ENCODE measurements at regions not wholly inside any gene's neighbourhood (a gene's known extent, or its start where the extent isn't known, plus 50 kb on each side); places are given as distances from the start of the nearest gene placed in this dataset.
A peak's percentile ranks its signal among the peaks of the same experiment; 100 is the strongest.

DNA sequence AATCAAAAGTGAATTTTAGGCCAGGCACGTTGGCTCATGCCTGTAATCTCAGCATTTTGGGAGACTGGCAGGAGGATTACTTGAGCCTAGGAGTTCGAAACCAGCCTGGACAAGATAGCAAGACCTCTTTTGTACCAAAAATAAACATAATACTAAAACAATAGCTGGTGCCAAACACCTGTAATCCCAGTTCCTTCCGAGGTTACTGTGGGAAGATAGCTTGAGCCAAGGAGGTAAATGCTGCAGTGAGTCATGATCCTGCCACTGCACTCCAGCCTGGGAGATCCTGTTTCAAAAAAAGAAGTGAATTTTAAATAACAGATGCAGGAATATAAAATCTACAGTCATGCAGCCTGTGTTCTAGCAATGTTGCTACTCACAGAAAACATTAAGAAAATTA lies 488.3 kb downstream of the PPARGC1A start:
- no peak for DNase-seq (ENCODE audit: low read depth in 2 of 2)

DNA sequence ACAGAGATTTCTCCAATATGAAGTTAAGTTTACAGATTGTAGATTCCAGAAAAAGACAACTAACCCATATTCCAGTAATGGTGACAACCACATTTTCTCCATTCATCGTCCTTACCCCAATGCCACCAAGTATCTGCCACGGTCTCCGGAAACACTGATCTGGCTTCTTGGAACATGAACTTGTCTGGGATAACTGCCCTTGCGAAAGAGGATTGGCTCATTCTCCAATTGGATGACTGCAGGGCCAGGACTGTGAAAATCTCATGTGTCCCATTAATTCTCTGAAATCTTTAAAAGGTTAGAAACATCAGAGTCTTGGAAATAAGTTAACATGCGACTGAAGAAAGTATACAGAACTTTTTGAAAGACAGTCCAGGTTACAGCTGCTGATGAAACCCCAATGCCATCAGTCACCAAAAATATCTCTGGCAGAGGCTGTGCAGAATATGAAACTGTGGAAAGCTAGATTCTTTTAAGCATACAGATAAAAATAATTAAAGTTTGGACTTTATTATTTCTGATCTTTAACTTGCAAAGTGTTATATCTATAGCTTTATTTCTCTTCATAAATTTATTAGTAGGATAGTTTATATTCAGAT lies 496.9 kb downstream of the PPARGC1A start:
- no peak for DNase-seq (ENCODE audit: low read depth in 2 of 2)

DNA sequence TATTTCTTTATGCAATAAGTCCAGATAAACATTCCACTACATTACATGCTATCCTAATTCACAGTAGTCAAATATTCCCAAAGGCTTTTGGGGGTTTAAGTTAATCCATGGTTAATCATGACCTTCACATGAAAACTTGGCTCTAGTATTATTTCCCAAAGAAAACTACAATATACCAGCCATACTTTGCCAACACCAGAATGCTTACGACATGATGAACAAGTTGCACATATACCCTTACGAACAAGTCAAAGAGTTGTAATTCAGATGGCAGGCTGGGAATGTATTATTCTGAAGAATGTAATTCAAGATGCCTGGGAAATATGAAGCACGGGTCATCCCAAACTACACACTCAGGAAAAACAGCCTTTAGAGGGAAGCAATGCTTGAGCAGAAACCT lies 499.6 kb downstream of the PPARGC1A start:
- no peak for DNase-seq (ENCODE audit: low read depth in 2 of 2)

DNA sequence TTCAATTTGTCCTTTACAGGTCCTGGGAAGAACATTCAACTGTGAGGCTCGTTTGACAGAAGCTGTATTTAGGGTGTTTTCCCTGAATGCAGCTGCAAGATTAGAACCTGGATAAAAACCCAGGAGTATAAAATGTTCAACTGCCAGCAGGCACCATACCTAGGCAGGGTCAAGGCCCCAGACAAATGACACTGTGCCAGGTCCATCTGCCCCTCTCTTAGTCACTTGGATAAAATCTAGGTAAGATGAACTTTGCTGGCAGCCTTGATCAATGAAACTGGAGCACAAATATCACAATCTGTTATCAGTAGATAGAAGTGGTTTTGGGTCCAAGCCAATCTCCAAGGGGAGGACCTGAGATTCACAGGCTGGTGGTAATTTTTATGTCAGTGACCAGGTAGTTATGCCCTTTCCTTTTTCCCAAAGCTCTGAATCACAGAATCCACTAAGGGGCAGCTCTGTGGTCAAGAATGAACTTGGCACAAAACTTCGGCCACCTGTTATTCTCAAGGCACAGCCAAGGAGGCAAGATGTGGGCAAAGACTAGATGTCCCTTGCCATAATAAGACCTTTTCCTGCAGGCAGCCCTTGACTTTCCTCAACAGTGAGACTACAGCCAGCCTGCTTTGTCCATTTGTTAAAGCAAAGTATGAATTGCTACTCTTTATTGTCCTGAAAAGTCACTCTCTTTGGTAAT lies 501.0 kb downstream of the PPARGC1A start:
- DNase-seq (ENCODE audit: low read depth in 2 of 2) = no peak

DNA sequence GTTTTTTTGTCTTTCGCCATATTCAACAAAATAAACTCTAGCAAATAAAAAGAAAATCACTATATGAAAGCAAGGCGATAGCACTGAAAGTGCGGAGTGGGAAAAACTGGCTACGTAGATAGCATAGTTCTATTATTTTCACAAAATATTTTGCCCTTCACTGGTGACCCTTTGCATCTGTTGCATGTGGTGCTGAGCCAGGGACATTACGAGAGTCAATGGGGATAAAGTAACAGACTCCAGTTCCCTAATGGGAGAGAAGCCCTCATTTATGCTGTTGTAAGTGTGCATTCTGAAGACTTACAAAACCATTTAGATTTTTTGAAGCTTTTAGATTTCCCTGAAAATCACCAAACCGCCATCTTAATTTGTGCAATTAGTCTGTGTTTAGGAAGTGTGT lies 501.6 kb downstream of the PPARGC1A start:
- DNase-seq (ENCODE audit: low read depth in 2 of 2) = no peak

DNA sequence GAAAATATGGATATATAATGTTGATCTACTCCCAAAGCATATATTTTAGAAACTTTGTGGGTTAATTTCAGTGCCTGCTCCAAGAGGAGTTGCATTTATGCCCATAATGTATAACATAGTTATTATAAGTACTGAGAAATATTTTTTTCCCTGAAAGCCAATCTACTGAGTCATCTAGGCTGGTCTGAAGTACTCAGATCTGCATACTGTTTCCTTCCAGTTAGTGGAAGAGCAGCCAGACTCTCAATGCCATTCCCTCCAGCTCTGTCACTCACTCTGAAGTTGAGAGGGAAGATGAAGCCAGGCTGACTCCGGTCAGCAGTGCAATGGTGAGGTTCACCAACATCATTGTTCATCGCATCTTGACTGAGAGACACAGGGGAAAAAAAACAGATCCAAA lies 505.1 kb downstream of the PPARGC1A start:
- DNase-seq (ENCODE audit: low read depth in 2 of 2) = no peak

DNA sequence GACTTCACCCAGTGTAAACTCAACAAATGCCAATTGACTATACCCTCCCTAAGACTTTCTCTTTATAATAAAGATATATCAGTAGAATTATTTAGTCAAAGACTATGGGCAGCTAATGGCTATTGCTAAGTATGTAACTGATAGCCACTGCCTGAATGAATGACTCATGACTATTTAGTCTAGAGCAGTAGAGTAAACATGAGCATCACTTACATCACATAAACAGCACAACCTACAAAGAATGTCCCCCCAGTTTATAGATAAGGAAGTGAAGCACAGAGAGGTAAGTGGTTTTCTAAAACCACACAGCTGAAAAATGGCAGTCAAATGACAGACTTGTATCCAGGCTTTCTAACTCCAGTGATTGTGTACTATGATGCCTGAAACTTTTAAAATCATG lies 507.0 kb downstream of the PPARGC1A start:
- DNase-seq (ENCODE audit: low read depth in 2 of 2) = no peak

DNA sequence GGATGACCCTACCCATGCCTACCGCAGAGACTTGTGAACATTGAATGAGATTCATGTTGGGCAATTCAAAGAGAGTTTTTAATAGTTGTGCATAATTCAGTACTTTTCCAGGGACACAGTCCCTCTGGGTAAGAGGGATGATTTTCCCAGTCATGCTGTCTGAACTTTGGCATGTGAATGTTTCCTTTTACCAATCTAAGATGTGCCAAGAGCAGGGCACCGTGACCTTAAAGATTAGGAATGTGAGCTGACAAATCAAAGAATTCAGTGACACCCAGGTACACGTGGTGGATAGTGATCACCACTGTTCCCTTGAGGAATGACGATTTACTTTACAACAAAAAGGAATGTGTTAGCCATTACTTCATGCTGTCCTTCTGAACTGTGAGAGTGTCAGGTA lies 515.6 kb downstream of the PPARGC1A start:
- DNase-seq (ENCODE audit: low read depth in 2 of 2) = no peak

DNA sequence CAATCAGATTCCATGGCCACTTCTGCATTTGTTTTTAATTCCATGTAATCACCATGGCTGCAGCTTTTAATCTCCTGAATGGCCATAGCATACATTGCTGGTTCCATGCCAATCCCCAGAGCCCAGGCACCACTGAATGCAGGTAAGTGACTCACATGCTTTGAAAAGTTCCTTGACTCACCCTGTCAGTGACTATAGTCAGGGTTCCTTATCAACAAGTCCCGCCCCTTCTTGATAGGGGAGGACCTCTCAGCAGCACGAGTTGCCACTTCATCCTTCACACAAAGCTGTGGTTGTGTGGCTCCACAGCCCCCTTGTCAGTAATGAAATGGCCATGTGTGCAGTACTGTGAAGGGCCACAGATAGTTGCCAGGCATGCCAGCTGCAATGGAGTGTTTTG lies 516.6 kb downstream of the PPARGC1A start:
- peak in 1 of 2 donors; percentile 1 for DNase-seq (ENCODE audit: low read depth in 2 of 2)

DNA sequence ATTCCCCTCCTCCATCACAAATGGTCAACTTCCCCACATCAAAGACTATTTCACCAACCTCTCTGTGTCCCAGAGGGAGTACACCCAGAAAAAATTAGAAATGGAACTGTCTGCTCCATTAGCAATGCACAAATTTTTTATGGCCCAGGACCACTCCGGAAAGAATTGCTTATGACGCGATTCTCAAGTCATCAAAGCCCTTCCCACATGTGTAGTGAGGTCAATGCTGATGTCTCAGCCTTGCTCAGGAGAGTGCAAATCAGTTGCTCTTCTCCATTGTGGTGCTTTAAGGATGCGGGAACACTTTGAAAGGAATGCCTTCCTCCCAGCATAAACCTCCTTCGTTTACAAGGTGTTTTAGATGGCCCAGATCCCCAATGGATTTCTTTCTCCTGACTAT lies 518.3 kb downstream of the PPARGC1A start:
- DNase-seq (ENCODE audit: low read depth in 2 of 2) = no peak

DNA sequence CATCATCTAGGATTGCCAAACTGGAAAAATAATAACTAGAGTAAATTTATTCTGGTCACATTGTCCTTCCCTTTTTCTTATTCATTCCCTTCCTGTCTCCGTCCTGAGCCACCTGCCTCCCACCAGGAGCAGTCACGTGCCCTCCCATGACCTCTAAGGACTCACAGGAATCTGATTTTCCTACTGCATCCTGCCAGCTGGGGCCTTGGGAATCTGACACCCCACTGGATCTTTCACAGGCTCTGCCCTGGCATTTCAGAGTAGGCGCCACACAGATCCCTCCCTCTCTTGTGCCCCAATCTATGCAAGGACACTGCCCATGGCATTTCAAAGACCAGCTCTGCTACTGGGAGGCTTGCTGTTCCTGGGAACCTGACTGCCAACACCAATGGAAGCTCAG lies 520.5 kb downstream of the PPARGC1A start:
- no peak for DNase-seq (ENCODE audit: low read depth in 2 of 2)

DNA sequence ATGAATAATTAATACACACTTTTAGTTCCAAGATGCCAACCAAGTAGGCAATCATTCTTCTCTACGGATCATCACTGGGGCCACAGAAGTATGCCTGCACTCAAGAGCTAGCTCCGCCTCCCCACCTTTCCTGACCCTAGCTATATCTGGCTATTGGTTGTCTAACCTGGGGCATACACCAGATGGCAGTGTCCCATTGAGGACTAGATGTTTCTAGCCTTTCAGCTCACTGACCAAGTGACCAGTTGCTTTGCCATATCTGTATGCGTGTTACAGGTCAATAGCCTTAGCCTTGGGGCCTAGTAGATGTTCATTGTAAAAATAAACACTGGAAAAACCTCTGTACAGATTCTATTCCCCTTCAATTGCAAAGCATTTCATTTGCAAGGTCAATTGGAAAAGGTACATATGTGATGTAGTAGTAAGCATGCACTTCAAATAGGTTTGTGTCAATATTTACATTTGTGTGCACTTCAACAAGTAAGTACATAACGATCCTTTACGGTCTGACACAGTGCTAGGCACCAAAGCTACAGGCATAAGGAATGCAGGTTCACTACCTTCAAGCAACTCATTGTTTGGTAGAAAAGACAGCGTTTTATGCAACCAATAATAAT lies 521.7 kb downstream of the PPARGC1A start:
- DNase-seq (ENCODE audit: low read depth in 2 of 2) = no peak

DNA sequence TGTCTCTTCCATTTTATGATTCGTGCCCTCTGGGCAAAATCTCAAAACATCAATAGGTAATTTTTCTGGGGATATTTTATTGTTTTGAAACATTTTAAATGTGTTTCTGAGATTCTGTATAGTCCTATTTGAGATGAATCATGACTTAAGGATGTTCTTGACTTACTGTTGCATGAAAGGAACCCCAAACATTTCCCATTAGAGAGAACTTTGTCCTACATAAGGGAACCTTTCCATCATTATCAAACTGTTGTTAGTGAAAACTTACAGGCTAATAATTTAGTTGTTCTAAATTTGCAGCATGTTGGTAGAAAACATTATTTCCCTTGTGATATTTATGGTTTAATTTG lies 523.3 kb downstream of the PPARGC1A start:
- no peak for DNase-seq (ENCODE audit: low read depth in 2 of 2)

DNA sequence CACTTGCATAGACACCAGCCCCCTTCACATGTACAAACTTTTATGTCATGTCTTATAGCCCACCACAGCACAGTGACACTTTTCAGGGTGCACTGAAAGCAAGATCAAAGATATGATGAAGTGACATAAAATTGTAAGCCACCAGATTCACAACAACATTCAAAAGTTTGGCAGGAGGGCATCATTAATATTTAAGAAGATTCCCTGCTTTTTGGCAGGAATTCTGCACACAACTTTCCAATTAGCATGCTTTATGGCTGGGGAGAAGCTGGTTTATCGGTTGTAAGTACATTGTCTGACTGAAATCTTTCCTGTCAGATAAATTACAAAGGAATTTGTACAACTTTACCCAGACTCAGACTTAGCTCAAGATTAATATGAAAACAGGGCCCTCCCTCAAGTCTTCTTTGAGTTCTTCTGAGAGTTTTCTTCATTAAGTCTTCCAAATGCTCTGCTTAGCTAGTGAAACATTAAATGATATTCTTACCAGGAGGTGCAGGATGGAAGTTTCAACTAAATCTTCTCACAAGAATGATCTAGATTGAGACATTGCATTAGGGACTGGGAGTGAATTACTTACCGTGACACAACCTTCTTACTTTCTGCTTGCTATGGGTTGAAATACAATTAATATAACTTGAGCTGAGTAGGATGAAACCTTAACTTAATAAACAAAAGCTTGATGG lies 523.8 kb downstream of the PPARGC1A start:
- DNase-seq (ENCODE audit: low read depth in 2 of 2) = no peak

DNA sequence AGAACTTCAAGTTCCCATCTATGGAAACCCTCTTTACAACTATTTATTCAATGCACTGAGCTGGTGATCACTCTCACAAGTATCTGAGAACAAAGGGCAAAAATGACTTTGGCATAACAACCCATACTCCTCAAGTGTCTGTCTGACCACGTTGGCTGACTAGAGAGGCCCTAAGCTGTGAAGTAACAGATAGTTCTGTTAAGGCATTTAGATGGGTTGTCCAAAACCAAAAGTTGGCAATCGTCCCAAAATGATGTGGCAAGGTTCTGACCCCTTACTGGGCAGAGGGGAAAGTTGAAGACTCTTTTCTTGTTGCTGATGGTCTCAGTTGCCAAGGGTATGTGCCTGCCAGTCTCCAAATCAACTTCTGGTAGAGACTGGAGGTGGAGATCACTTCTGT lies 524.8 kb downstream of the PPARGC1A start:
- no peak for DNase-seq (ENCODE audit: low read depth in 2 of 2)

DNA sequence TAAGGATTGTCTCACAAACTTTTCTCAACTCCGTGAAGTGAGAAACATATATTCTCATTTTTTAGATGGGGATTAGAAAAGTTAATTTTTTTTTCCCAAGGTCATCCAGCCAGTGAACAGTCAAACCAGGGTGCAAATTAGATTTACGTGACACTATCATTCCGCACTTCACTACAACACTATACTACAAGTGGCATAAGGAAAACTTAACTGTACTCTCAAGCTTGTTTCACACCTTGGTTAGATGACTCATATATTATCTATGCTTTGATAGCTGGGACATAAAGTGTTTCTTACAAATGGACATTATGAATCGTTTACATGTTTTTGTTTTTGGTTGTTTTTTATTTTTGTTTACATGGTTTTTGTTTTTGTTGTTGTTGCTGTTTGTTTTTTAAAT lies 525.7 kb downstream of the PPARGC1A start:
- DNase-seq (ENCODE audit: low read depth in 2 of 2) = no peak

DNA sequence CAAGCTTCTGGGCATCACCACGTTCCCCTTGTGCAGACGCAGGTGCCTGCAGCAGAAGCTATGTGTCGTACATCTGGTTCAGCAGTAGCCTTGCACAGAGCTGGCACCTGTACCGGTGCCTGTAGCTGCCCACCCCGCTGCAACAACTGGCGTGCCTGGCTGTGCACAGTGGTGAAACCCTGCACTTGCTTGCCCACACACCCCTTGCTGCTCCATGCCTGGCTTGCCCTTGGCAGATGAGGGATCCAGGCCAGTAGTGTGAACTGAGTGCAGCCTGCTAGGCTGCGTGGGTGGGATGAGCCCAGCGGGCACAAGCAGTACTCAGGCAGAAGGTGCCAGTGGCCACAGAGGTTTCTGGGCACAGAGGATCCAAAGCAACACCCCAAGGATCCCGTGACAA lies 528.4 kb downstream of the PPARGC1A start:
- DNase-seq (ENCODE audit: low read depth in 2 of 2) = no peak

DNA sequence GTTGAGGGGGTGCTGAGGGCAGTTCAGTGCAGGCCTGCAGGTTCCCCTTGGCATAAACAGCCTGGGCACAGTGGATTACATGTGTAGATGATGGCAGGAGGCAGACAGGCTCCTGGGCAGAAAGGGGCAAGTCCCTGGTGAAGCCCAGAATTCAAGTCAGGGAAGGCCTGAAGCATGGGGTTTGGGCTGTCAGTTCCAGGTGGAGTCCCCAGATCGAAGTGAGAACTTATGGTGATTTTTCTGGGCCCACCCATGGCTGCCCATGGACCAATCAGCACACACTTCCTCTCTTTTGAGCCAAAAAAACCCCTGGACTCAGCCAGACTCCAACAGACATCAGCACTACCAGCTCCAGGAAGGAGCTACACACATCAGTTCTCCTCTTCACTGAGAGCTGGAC lies 529.1 kb downstream of the PPARGC1A start:
- no peak for DNase-seq (ENCODE audit: low read depth in 2 of 2)

DNA sequence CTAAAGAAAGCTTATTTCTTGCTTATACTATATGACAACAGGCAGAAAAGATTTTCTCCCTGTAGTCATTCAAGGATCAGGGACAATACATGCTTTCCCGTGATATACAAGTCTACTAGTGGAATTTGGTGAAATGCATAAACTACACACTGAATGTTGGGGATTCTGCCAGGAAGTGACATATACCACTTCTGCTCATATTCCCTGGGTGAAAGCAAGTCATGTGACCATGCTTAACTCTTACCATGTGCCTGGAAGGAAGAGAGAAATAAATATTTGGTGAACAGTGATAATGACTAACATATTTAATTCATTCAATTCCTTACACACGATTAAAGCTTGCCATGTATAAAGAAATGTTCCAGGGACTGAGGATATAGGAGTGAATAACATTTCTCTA lies 534.6 kb downstream of the PPARGC1A start:
- no peak for DNase-seq (ENCODE audit: low read depth in 2 of 2)

DNA sequence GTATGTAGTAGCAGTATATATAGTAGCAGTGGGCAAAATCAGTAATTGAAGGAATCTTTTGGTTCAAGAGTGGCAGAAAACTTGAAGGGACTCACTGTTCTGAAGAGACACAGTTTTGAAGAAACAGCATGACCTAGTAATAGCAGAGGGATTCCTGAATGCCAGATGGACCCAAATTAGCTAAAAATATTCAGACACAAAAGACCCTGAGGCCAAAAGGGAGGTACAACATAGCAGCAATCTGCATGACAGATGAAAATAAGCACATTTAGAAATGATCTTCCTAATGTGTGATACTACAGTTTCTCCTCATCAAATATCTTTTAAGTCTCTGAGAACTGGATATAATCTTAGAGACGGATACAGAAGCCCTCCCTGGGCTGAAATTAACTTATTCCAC lies 536.6 kb downstream of the PPARGC1A start:
- no peak for DNase-seq (ENCODE audit: low read depth in 2 of 2)

DNA sequence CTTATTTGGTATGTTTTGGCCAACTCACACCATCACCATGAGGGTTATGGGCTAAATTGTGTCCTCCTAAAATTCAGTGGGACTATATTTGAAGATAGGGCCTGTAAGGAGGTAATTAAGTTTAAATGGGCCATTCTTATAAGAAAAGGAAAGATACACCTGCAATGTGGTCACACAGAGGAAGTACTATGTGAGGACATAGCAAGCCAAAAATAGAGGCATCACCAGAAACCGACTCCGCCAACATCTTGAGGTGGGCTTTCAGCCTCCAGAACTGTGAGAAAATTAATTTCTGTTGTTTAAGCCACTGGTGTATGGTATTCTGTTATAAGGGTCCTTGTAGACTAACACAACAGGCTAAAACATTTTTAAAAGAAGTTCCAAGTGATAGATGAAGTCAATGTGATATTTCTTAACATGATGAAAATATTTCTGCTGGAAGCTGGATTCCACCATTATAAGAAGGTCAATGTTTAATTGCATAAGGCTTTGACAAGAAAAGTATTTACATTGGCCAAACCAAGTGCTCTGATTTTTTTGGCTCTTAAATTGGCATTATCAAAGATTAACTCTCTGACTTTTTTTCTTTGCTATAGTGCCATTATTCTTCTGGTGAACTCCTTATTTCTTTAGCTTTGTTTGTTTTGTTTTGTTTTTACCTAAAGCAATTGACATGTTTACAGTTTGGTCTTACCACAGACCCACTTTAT lies 540.9 kb downstream of the PPARGC1A start:
- no peak for DNase-seq (ENCODE audit: low read depth in 2 of 2)

DNA sequence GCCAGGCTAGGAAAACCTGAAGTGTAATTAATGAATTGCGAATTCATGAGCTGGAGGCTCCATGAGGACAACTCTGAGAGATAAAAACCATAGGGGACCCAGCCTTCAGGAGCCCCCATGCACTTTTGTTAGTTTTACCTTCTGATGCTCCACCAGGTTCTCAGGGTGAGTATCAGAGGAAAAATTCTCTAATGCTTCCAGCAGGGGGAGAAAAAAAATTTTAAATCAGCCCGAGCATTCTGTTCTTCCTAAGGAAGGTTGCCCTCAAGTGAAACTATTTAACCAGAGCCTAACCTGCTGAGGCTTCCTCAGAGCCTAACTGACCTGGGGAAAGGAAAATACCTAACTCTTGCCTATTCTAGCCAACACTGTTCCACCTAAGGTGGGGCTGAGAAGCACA lies 552.6 kb downstream of the PPARGC1A start:
- DNase-seq (ENCODE audit: low read depth in 2 of 2) = no peak
